ENCODE measurements at regions not wholly inside any gene's neighbourhood (a gene's known extent, or its start where the extent isn't known, plus 50 kb on each side); places are given as distances from the start of the nearest gene placed in this dataset.

DNA sequence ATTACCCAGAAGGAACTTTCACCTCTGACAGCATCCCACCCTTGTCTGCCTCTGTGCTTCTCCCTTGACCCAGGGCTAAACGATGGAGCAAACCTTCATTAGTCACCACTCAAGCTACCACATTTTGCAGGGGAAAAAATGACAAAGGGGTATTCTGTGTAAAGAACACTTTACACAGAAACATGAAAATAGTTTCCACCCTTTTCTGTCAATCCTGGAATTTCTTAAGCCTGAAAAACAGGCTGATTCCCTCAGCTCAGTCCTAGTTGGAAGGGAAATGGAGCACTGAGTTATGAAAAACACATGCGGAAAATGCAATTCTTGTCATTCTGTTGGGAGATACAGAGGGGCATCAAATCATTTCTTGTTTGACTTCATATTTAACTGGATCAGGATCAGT, 175.0 kb upstream of the HNRNPA3 start:
- Mint-ChIP-seq H3K36me3 (ENCODE audit: low read depth) (no peaks in the 10 kb centered on the region), H3K4me1 (ENCODE audit: low read depth) (no peaks in the 10 kb centered on the region), H3K27me3 (ENCODE audit: insufficient read depth) (peaks cover 1% of the 10 kb centered on the region; the same call in 1 of the 2 replicates), H3K9me3 (no peaks in the 10 kb centered on the region), H3K27ac (no peak overlapping the region), H3K4me3 (no peak overlapping the region)
- TF ChIP-seq, protein P1, sequence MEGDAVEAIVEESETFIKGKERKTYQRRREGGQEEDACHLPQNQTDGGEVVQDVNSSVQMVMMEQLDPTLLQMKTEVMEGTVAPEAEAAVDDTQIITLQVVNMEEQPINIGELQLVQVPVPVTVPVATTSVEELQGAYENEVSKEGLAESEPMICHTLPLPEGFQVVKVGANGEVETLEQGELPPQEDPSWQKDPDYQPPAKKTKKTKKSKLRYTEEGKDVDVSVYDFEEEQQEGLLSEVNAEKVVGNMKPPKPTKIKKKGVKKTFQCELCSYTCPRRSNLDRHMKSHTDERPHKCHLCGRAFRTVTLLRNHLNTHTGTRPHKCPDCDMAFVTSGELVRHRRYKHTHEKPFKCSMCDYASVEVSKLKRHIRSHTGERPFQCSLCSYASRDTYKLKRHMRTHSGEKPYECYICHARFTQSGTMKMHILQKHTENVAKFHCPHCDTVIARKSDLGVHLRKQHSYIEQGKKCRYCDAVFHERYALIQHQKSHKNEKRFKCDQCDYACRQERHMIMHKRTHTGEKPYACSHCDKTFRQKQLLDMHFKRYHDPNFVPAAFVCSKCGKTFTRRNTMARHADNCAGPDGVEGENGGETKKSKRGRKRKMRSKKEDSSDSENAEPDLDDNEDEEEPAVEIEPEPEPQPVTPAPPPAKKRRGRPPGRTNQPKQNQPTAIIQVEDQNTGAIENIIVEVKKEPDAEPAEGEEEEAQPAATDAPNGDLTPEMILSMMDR (IDR thresholded peaks at IDR 0.05) = no peak
- no peak for DNase-seq

DNA sequence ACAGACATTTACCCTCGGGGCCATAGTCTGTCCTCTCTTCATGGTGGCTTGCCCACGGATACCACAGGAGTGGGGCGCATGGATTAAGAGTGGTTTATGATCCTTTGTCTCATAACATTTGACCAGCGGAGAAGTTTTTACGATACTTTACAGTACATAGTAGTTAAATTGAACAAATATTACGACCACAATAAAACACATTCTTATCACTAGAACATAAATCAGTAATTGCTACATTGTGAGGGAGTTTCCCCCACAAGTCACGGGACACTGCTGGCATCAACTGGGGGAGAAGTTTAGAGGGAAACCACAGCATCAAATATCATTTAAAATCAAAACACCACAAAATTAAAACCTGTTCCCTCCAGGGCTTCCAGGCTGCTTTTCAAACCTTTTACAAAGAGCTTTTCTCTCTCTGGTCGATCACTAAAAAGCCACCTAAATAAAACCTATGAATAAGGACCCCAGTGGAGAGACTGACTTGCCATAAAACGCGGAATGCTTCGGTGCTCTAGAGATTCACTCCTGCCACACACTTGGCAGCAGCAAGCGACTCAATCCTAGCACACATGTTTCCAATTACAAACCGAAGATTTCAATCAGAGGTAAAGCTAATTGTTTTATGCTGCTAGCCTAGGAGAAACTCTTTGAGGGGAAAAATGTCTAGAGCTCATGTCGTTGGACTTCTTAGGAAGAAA, 173.7 kb upstream of the HNRNPA3 start:
- Mint-ChIP-seq H3K4me3 (no peak overlapping the region), H3K36me3 (ENCODE audit: low read depth) (no peaks in the 10 kb centered on the region), H3K27ac (no peak overlapping the region), H3K27me3 (ENCODE audit: insufficient read depth) (peaks cover 4% of the 10 kb centered on the region; the same call in 1 of the 2 replicates), H3K4me1 (ENCODE audit: low read depth) (no peaks in the 10 kb centered on the region), H3K9me3 (no peaks in the 10 kb centered on the region)
- TF ChIP-seq, protein P1 (IDR thresholded peaks at IDR 0.05) = no peak
- no peak for DNase-seq

DNA sequence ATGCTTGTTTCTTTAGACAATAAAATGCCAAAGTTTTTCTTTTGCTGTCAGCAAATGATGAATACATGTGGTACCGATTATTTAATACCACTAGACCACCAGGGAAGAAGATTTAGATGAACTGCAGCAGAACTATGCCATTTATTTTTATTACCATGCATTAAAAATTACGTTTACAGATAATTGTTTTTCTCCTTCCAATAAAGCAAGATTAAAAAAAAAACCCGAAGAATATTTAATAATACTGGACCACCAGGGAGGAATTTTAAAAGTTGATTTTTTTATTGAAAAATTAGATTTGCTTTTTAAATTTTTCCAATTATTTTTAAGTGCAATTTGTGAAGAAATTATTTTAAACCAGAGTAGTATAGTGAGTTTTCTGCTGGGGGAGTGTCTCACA, 170.3 kb upstream of the HNRNPA3 start:
- Mint-ChIP-seq H3K27ac (no peak overlapping the region), H3K36me3 (ENCODE audit: low read depth) (no peaks in the 10 kb centered on the region), H3K4me1 (ENCODE audit: low read depth) (no peaks in the 10 kb centered on the region), H3K9me3 (no peaks in the 10 kb centered on the region), H3K27me3 (ENCODE audit: insufficient read depth) (peaks cover 5% of the 10 kb centered on the region; the same call in 1 of the 2 replicates), H3K4me3 (no peak overlapping the region)
- no peak for DNase-seq
- TF ChIP-seq, protein P1 (IDR thresholded peaks at IDR 0.05) = no peak

- TF ChIP-seq, protein P1 (IDR thresholded peaks at IDR 0.05) = no peak
- Mint-ChIP-seq H3K27ac (no peak overlapping the region), H3K4me3 (no peak overlapping the region), H3K27me3 (ENCODE audit: insufficient read depth) (peaks cover 7% of the 10 kb centered on the region), H3K4me1 (ENCODE audit: low read depth) (no peaks in the 10 kb centered on the region), H3K9me3 (no peaks in the 10 kb centered on the region), H3K36me3 (ENCODE audit: low read depth) (no peaks in the 10 kb centered on the region)
- no peak for DNase-seq
These were observed 167.9 kb upstream of the HNRNPA3 start for GRCh38 chr2:177044671-177045070.

GRCh38 chr2:177048981-177049380, 163.6 kb upstream of the HNRNPA3 start:
- Mint-ChIP-seq H3K27ac (no peak overlapping the region), H3K9me3 (no peaks in the 10 kb centered on the region), H3K4me1 (ENCODE audit: low read depth) (peaks cover 16% of the 10 kb centered on the region), H3K27me3 (ENCODE audit: insufficient read depth) (peaks cover 4% of the 10 kb centered on the region), H3K36me3 (ENCODE audit: low read depth) (no peaks in the 10 kb centered on the region), H3K4me3 (no peak overlapping the region)
- TF ChIP-seq, protein P1 (IDR thresholded peaks at IDR 0.05) = no peak
- no peak for DNase-seq
